ENCODE measurements at regions not wholly inside any gene's neighbourhood (a gene's known extent, or its start where the extent isn't known, plus 50 kb on each side); places are given as distances from the start of the nearest gene placed in this dataset.

DNA sequence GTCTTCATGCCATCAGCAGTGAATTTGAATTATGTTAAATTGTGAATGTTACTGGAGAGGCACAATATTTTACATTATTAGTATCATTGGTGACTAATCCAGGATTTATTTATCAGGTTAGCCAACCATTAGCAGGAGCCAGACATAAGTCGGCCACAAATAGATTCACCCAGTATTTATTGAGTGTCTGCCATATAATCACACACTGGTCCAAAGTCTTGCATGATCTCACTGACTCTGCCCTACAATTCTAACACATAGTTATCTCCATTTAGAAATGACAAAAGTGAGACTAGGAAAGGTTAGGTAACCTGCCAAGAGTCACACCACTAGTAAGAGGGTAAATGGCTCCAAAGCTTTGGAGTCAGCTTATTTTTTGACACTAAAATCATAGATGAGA lies 179.6 kb downstream of the BLID start (continued):
- TF ChIP-seq, protein P1, sequence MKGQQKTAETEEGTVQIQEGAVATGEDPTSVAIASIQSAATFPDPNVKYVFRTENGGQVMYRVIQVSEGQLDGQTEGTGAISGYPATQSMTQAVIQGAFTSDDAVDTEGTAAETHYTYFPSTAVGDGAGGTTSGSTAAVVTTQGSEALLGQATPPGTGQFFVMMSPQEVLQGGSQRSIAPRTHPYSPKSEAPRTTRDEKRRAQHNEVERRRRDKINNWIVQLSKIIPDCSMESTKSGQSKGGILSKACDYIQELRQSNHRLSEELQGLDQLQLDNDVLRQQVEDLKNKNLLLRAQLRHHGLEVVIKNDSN (IDR thresholded peaks at IDR 0.05; ENCODE audit: borderline replicate concordance, low read depth), result no peak
- TF ChIP-seq GATA2 (CRISPR knock-in tag; IDR thresholded peaks at IDR 0.05) (no peak), FOXM1 (IDR thresholded peaks at IDR 0.05; ENCODE audit: low read depth) (no peak), RXRA (IDR thresholded peaks at IDR 0.05; ENCODE audit: borderline replicate concordance, low read depth) (no peak), MXI1 (IDR thresholded peaks at IDR 0.05; ENCODE audit: low read depth, low read length) (no peak), POLR2AphosphoS5 (IDR thresholded peaks at IDR 0.05; ENCODE audit: low read depth, low read length) (no peak), MEF2A (IDR thresholded peaks at IDR 0.05; ENCODE audit: borderline replicate concordance, low read depth) (no peak), SMC3 (IDR thresholded peaks at IDR 0.05; ENCODE audit: low read depth, low read length) (no peak), TEAD4 (IDR thresholded peaks at IDR 0.05; ENCODE audit: borderline replicate concordance, insufficient read depth) (no peak), TCF12 (IDR thresholded peaks at IDR 0.05) (peak; percentile 30; the same call in 1 of the 2 replicates), RAD21 (IDR thresholded peaks at IDR 0.05; ENCODE audit: low read length) (no peak)
- TF ChIP-seq, protein P2, sequence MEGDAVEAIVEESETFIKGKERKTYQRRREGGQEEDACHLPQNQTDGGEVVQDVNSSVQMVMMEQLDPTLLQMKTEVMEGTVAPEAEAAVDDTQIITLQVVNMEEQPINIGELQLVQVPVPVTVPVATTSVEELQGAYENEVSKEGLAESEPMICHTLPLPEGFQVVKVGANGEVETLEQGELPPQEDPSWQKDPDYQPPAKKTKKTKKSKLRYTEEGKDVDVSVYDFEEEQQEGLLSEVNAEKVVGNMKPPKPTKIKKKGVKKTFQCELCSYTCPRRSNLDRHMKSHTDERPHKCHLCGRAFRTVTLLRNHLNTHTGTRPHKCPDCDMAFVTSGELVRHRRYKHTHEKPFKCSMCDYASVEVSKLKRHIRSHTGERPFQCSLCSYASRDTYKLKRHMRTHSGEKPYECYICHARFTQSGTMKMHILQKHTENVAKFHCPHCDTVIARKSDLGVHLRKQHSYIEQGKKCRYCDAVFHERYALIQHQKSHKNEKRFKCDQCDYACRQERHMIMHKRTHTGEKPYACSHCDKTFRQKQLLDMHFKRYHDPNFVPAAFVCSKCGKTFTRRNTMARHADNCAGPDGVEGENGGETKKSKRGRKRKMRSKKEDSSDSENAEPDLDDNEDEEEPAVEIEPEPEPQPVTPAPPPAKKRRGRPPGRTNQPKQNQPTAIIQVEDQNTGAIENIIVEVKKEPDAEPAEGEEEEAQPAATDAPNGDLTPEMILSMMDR (IDR thresholded peaks at IDR 0.05), result no peak
- TF ChIP-seq, protein P3, sequence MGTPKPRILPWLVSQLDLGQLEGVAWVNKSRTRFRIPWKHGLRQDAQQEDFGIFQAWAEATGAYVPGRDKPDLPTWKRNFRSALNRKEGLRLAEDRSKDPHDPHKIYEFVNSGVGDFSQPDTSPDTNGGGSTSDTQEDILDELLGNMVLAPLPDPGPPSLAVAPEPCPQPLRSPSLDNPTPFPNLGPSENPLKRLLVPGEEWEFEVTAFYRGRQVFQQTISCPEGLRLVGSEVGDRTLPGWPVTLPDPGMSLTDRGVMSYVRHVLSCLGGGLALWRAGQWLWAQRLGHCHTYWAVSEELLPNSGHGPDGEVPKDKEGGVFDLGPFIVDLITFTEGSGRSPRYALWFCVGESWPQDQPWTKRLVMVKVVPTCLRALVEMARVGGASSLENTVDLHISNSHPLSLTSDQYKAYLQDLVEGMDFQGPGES (IDR thresholded peaks at IDR 0.05; ENCODE audit: low read depth, low read length), result no peak
- TF ChIP-seq, protein P4, sequence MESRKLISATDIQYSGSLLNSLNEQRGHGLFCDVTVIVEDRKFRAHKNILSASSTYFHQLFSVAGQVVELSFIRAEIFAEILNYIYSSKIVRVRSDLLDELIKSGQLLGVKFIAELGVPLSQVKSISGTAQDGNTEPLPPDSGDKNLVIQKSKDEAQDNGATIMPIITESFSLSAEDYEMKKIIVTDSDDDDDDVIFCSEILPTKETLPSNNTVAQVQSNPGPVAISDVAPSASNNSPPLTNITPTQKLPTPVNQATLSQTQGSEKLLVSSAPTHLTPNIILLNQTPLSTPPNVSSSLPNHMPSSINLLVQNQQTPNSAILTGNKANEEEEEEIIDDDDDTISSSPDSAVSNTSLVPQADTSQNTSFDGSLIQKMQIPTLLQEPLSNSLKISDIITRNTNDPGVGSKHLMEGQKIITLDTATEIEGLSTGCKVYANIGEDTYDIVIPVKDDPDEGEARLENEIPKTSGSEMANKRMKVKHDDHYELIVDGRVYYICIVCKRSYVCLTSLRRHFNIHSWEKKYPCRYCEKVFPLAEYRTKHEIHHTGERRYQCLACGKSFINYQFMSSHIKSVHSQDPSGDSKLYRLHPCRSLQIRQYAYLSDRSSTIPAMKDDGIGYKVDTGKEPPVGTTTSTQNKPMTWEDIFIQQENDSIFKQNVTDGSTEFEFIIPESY (IDR thresholded peaks at IDR 0.05; ENCODE audit: borderline replicate concordance, low read depth), result no peak
- TF ChIP-seq, protein P5, sequence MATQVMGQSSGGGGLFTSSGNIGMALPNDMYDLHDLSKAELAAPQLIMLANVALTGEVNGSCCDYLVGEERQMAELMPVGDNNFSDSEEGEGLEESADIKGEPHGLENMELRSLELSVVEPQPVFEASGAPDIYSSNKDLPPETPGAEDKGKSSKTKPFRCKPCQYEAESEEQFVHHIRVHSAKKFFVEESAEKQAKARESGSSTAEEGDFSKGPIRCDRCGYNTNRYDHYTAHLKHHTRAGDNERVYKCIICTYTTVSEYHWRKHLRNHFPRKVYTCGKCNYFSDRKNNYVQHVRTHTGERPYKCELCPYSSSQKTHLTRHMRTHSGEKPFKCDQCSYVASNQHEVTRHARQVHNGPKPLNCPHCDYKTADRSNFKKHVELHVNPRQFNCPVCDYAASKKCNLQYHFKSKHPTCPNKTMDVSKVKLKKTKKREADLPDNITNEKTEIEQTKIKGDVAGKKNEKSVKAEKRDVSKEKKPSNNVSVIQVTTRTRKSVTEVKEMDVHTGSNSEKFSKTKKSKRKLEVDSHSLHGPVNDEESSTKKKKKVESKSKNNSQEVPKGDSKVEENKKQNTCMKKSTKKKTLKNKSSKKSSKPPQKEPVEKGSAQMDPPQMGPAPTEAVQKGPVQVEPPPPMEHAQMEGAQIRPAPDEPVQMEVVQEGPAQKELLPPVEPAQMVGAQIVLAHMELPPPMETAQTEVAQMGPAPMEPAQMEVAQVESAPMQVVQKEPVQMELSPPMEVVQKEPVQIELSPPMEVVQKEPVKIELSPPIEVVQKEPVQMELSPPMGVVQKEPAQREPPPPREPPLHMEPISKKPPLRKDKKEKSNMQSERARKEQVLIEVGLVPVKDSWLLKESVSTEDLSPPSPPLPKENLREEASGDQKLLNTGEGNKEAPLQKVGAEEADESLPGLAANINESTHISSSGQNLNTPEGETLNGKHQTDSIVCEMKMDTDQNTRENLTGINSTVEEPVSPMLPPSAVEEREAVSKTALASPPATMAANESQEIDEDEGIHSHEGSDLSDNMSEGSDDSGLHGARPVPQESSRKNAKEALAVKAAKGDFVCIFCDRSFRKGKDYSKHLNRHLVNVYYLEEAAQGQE (IDR thresholded peaks at IDR 0.05; ENCODE audit: low read depth, low read length), result no peak
